T-helper 2 cell treated with Interferon-gamma antibody and Interleukin-4, amounts not matched to agents 5 μg/mL and 100 μg/mL, for 36 hours (primary cell): ENCODE measurements at regions not wholly inside any gene's neighbourhood (a gene's known extent, or its start where the extent isn't known, plus 50 kb on each side); places are given as distances from the start of the nearest gene placed in this dataset.
"Not testable (repeated sequence)": the region's sequence is repeated elsewhere in the genome, so short reads cannot be mapped to it uniquely, and the experiment has no call there.

ENCODE experiments used
- DNase-seq: peaks from one replicate; pipeline ENCODE4 v3.0.0; 2021; ENCODE audit warnings: low spot score
- H3K27ac Mint-ChIP-seq: one replicate; pipeline ENCODE4 v1.8.0; 2021; ENCODE audit warnings: mild to moderate bottlenecking, mixed read lengths
- H3K27me3 Mint-ChIP-seq: one replicate; pipeline ENCODE4 v1.8.0; 2021; ENCODE audit warnings: low read depth, mixed read lengths
- H3K36me3 Mint-ChIP-seq: one replicate; pipeline ENCODE4 v1.8.0; 2021; ENCODE audit warnings: low read depth, mixed read lengths
- H3K4me1 Mint-ChIP-seq: one replicate; pipeline ENCODE4 v1.8.0; 2021; ENCODE audit warnings: low read depth, mixed read lengths
- H3K4me3 Mint-ChIP-seq: one replicate; pipeline ENCODE4 v1.8.0; 2022; ENCODE audit warnings: mild to moderate bottlenecking, moderate library complexity, mixed read lengths
- H3K9me3 Mint-ChIP-seq: one replicate; pipeline ENCODE4 v1.8.0; 2021; ENCODE audit warnings: mixed read lengths

DNA sequence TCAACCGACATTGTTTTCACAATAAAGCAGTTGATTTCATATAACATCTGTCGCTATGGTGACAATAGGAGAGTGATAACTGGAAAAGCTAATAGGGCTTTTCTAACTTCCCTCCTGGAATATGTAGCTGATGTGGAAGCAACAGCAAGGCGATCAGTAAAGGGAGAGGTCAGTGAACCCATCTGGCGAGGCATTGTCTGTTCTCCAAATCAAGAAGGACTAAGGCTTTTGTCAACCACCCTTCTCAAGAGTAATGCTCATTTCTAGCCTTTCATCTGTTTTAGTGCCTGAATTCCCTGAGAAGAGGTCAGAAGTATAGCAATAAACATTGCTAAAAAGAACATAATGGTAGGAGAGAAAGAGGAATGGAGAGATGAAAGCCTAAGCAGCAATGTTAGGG, 201.3 kb downstream of the AKAP7 start:
- no peak overlapping the region for H3K27ac Mint-ChIP-seq
- DNase-seq: no peak
- H3K4me3 Mint-ChIP-seq: no peak overlapping the region
- H3K4me1 Mint-ChIP-seq: no peaks in the 10 kb centered on the region
- H3K36me3 Mint-ChIP-seq: no peaks in the 10 kb centered on the region
- no peaks in the 10 kb centered on the region for H3K27me3 Mint-ChIP-seq
- no peaks in the 10 kb centered on the region for H3K9me3 Mint-ChIP-seq

DNA sequence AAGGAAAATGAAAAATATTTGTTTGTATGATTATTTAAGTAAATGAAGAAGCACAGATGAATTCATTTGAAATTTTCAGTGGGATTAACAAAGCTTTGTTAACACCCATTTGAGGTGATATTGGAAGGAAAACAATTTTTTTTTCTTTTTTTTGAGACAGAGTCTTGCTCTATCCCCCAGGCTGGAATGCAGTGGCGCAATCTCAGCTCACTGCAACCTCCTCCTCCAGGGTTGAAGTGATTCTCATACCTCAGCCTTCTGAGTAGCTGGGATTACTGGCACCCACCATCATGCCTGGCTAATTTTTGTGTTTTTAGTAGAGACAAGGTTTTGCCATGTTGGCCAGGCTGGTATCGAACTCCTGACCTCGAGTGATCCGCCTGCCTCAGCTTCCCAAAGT, 211.6 kb downstream of the AKAP7 start:
- H3K36me3 Mint-ChIP-seq, H3K4me3 Mint-ChIP-seq, DNase-seq, H3K27ac Mint-ChIP-seq, H3K9me3 Mint-ChIP-seq, H3K27me3 Mint-ChIP-seq, H3K4me1 Mint-ChIP-seq: not testable (repeated sequence)

DNA sequence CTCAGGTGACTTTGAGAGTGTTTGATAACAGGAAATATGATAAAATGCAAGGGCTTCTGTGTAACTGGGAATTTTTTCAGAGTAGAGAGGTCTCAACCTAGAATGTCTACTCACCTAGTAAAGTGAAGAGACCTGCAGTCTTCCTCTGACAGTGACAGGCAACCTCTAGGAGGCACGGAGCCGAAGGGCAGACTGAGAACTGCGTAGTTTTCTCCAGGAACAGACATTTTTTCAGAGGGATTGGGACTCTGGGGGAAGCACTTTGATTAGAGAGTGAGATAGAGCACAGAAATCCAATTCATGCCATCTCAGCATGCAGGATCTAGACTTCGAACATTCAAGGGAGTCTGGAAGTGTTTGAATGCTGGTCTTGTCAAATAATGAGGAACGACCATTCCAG, 213.3 kb downstream of the AKAP7 start:
- H3K27ac Mint-ChIP-seq: no peak overlapping the region
- DNase-seq: no peak

DNA sequence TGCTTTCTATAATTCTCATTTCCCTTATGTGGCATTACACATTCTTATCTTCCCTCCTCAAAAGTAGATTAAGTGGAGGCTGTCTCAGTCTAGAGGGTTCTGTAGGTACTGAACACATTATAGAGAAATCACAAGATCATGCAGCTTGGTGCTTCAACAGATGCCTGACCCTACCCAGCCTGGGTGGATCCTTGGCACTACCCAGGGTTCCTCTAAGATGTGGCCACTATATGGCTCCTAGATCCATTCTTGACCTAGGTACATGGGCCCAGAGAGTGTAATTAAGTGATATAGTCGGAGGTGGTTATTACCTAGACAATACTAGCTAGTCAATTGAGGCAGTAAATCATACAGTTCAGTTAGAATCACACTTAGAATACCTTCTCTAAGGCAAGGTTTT, 213.9 kb downstream of the AKAP7 start:
- H3K27me3 Mint-ChIP-seq: no peaks in the 10 kb centered on the region
- H3K4me3 Mint-ChIP-seq: no peak overlapping the region
- no peak overlapping the region for H3K27ac Mint-ChIP-seq
- DNase-seq: no peak
- H3K9me3 Mint-ChIP-seq: no peaks in the 10 kb centered on the region
- H3K36me3 Mint-ChIP-seq: no peaks in the 10 kb centered on the region
- H3K4me1 Mint-ChIP-seq: peaks cover 8% of the 10 kb centered on the region

More for the DNA sequence above, 213.3 kb downstream of the AKAP7 start:
- H3K4me1 Mint-ChIP-seq: peaks cover 8% of the 10 kb centered on the region
- no peaks in the 10 kb centered on the region for H3K36me3 Mint-ChIP-seq
- H3K4me3 Mint-ChIP-seq: no peak overlapping the region
- H3K9me3 Mint-ChIP-seq: no peaks in the 10 kb centered on the region
- H3K27me3 Mint-ChIP-seq: no peaks in the 10 kb centered on the region

DNA sequence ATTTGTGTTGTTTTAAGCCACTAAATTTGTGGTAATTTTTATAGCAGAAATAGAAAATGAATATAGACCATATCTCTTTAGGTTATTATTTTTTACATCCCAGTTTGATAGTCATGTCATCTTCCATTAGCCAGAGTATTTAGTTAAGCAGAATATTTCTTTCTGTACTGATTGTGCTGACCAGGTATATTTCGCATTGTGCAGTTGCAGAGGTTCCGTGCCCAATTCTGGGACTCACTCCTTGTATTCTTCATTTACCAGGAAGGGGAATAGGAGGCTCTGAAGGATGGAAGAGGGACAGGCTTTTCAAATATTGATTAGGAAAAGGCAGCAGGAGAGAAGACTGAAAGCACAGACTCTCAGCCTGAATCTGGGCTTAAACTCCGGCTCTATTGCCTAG, 217.8 kb downstream of the AKAP7 start:
- no peak overlapping the region for H3K4me3 Mint-ChIP-seq
- no peaks in the 10 kb centered on the region for H3K27me3 Mint-ChIP-seq
- H3K36me3 Mint-ChIP-seq: no peaks in the 10 kb centered on the region
- no peak for DNase-seq
- H3K9me3 Mint-ChIP-seq: no peaks in the 10 kb centered on the region
- H3K27ac Mint-ChIP-seq: no peak overlapping the region
- peaks cover 11% of the 10 kb centered on the region for H3K4me1 Mint-ChIP-seq

DNA sequence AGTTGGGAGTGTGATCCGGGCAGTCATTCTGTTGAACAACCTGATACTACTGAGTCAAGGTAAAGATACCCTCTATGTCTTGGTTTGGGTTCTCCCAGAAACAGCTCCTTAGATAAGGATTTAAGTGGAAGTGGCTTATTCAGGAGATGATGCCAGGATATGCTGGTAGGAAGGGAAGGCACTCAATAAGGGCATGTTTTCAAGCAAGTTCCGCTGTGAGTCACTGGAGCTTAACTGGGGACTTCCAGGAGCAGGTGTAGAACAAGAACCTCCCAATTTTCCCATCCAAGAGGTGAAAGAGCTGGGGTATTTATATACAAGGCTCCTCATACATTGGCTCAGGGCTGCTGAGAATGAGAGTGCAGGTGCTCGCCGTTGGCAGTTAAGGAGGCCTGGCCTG, 218.6 kb downstream of the AKAP7 start:
- H3K4me3 Mint-ChIP-seq: no peak overlapping the region
- no peaks in the 10 kb centered on the region for H3K36me3 Mint-ChIP-seq
- H3K4me1 Mint-ChIP-seq: peaks cover 8% of the 10 kb centered on the region
- no peaks in the 10 kb centered on the region for H3K9me3 Mint-ChIP-seq
- no peak overlapping the region for H3K27ac Mint-ChIP-seq
- H3K27me3 Mint-ChIP-seq: no peaks in the 10 kb centered on the region
- no peak for DNase-seq

DNA sequence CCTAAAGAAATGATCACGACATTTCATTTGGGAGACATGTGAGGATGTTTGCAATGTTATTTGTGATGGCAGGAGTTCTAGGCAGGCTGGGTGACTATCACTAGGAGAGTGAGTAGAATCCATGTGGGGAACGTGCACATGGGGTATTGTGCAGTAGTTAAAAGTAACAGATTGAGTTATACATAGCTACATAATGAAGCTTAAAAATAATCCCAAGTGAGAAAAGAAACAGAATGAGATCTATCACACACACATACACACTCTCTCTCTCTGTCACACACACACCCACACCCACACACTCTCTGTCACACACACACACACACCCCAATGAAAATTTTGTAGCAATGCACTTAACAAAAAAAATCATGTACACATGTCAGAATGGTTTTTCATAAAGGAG, 218.7 kb upstream of the ARG1 start:
- H3K4me3 Mint-ChIP-seq: no peak overlapping the region
- no peaks in the 10 kb centered on the region for H3K36me3 Mint-ChIP-seq
- no peaks in the 10 kb centered on the region for H3K9me3 Mint-ChIP-seq
- DNase-seq: no peak
- no peaks in the 10 kb centered on the region for H3K27me3 Mint-ChIP-seq
- no peak overlapping the region for H3K27ac Mint-ChIP-seq
- peaks cover 4% of the 10 kb centered on the region for H3K4me1 Mint-ChIP-seq

DNA sequence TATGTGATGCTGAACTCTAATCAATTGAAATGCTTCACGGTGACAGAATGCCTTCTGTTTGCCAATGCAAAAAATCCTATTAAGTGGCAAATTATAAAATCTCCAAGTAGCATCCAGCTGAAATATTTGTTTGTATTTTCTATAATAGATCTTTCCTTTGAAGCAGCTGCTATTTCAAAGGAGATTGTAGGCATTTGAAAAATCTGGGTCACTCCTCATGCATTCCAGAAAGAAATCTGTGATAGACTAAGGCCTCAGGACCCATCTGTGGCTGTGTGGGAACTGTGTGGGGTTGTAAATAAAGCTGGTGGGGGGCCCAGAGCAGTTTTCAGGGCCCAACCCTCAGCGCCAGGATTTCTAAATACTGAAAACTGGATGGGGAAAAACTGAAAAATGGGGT, 216.9 kb upstream of the ARG1 start:
- Mint-ChIP-seq H3K4me3 (no peak overlapping the region), H3K27me3 (no peaks in the 10 kb centered on the region), H3K9me3 (no peaks in the 10 kb centered on the region), H3K4me1 (peaks cover 3% of the 10 kb centered on the region), H3K27ac (no peak overlapping the region), H3K36me3 (peaks cover 2% of the 10 kb centered on the region)
- DNase-seq: no peak

DNA sequence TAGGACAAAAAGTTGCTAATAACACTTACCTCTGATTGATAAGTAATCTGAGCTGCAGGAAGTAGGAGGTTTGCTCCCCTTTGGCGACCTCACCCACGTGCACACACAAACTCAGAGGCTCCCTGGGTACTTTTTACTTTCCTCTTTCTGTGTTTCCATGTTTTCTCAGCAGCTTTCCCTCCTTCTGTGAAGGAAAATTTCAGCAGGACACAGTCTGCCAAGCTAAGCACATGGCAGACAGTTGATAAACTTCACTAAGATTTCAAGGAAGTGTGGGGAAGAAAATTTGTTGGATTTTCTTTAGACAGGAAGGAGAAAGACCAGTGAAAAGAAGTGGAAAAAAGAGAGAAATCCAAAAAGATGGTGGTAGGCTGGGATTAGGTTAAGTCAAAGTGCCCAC, 215.5 kb upstream of the ARG1 start:
- no peak for DNase-seq
- Mint-ChIP-seq H3K4me1 (peaks cover 3% of the 10 kb centered on the region), H3K4me3 (no peak overlapping the region), H3K27me3 (no peaks in the 10 kb centered on the region), H3K27ac (no peak overlapping the region), H3K9me3 (no peaks in the 10 kb centered on the region), H3K36me3 (peaks cover 2% of the 10 kb centered on the region)

DNA sequence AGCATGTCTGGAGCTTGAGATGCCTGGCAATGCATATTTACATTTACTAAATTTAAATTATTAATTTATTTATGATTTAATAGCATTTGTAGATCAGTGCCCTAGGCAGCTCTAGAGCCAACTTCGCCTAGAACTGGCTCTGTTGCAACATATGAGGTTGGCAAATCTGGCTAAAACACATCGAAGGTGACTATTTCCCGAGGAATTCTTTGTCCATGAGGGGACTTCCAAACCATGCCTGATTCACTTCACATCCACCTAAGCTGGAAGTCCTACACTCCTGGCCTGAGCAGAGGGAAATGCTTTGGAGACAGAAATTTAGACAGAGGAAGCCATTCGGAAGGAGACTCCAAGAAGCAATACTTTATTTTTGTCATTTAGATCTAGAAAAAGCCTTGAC, 211.0 kb upstream of the ARG1 start:
- DNase-seq: no peak
- no peaks in the 10 kb centered on the region for H3K27me3 Mint-ChIP-seq
- H3K4me3 Mint-ChIP-seq: no peak overlapping the region
- no peak overlapping the region for H3K27ac Mint-ChIP-seq
- peaks cover 9% of the 10 kb centered on the region for H3K4me1 Mint-ChIP-seq
- H3K9me3 Mint-ChIP-seq: no peaks in the 10 kb centered on the region
- peaks cover 4% of the 10 kb centered on the region for H3K36me3 Mint-ChIP-seq

DNA sequence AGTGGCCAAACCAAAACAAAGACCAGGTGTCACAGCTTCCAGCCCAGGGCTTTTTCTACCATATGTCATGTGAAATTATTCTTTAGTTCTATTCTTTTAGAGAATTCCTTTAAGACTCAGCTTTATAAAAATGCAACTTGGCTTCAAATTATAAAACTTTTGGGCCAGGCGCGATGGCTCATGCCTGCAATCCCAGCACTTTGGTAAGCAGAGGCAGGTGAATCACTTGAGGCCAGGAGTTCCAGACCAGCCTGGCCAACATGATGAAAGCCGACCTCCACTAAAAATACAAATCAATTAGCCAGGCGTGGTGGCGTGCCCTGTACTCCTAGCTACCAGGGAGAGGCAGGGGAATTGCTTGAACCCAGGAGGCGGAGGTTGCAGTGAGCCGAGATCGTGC, 210.3 kb upstream of the ARG1 start:
- Mint-ChIP-seq H3K9me3 (no peaks in the 10 kb centered on the region), H3K36me3 (peaks cover 4% of the 10 kb centered on the region), H3K4me3 (no peak overlapping the region)

DNA sequence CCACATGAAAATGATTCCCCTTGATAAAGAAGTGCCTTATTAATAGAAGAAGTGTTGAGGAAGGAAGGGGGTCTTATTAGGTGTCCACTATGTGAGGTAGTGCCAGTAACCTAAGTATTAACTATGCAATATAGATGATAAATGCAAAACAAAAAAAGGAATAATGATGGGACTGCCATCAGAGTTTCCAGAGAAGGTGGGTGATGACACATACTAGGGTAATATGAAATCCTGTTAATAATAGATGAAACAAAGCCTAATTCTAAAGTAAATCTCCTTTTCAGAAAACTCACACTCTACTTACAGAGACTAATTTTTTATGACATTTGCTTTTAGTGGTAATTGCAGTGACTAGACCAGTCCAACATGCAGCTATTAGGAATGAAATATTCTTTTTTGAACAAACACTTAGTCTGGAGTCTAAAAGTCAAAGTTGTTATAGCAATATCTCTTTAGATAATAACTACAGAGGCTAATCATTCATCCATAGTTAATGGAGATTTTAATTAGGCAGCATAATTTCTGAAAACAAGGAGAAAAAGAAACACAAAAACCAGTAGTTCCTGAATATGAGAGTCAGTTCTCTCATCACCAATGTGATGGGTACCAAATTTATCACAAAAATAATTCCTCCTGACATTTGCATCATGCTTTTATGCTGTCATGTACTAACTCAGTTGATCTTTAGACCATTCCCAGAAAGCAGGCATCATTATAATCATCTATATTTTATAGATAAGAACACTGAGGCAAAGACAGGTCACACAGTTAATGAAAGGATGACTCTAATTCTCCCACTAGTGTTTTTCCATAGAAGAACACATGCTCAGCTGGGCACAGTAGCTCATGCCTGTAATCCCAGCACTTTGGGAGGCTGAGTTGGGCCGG, 208.8 kb upstream of the ARG1 start:
- H3K4me3 Mint-ChIP-seq: no peak overlapping the region

More for the DNA sequence above, 210.3 kb upstream of the ARG1 start:
- DNase-seq: no peak
- peaks cover 7% of the 10 kb centered on the region for H3K4me1 Mint-ChIP-seq
- no peaks in the 10 kb centered on the region for H3K27me3 Mint-ChIP-seq
- H3K27ac Mint-ChIP-seq: no peak overlapping the region

DNA sequence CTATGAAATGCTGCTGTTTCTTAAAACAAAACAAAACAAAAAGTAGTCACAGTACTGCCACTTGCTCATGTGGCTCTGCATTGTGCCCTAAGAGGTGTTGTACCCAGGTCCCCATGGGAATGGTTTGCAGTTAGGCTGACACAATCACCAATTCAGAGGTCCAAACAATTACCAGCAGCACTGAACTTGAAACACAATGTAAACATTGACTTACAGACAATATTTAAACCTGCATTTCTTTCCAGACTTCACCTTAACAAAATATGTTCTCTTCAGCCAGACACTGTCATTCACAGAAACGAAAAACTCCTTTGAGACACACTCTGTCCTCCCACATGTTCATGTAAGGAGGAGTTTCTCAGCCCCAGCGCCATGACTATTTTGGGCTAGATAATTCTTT, 206.8 kb upstream of the ARG1 start:
- DNase-seq: no peak

More for the DNA sequence above, 208.8 kb upstream of the ARG1 start:
- Mint-ChIP-seq H3K4me1 (peaks cover 6% of the 10 kb centered on the region), H3K27me3 (no peaks in the 10 kb centered on the region), H3K27ac (no peak overlapping the region), H3K9me3 (no peaks in the 10 kb centered on the region), H3K36me3 (peaks cover 4% of the 10 kb centered on the region)
- DNase-seq: no peak

DNA sequence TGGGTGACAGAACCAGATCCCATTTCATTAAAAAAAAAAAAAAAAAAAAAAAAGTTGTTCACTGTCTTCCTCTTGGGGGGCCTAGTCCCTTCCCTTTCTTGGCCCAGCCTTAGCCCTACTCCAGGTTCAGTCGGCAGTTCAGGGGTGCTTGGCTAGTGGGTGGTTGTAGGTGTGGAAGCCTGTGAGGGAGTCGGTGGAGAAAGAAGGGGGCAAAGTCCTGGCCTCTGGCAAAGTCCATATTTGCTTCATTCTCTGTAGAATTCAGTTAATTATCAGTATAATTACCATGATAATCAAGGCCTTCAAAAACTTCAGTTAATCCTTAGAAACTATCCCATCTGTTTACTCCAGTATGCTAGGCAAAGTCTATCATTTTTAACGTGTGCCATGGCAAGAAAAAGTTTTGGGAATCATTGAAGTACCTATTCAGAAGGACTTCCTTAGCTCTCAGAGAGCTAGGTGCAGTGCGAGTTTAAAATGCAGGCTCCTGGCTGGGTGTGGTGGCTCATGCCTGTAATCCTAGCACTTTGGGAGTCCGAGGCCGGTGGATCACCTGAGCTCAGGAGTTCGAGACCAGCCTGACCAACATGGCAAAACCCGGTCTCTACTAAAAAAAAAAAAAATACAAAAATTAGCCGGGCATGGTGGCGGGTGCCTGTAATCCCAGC, 205.7 kb upstream of the ARG1 start:
- Mint-ChIP-seq H3K9me3 (no peaks in the 10 kb centered on the region), H3K27ac (no peak overlapping the region), H3K36me3 (peaks cover 2% of the 10 kb centered on the region), H3K4me1 (peaks cover 6% of the 10 kb centered on the region), H3K4me3 (no peak overlapping the region), H3K27me3 (no peaks in the 10 kb centered on the region)
- DNase-seq: no peak

More for the DNA sequence above, 206.8 kb upstream of the ARG1 start:
- Mint-ChIP-seq H3K4me3 (no peak overlapping the region), H3K9me3 (no peaks in the 10 kb centered on the region), H3K4me1 (peaks cover 6% of the 10 kb centered on the region), H3K27ac (no peak overlapping the region), H3K36me3 (peaks cover 2% of the 10 kb centered on the region), H3K27me3 (no peaks in the 10 kb centered on the region)
